ENCODE measurements at regions not wholly inside any gene's neighbourhood (a gene's known extent, or its start where the extent isn't known, plus 50 kb on each side); places are given as distances from the start of the nearest gene placed in this dataset.

- intact Hi-C loops (cut with micrococcal nuclease; ENCODE audit: unreplicated experiment): no loop called here
- DNase-seq (ENCODE audit: low read depth, low spot score) (no peak), ATAC-seq (no peak)
- Histone ChIP-seq H3K4me1 (ENCODE audit: control insufficient read depth, insufficient read depth, low read length) (no peaks in the 10 kb centered on the region), H3K27ac (ENCODE audit: low read length) (no peak overlapping the region), H3K9me3 (ENCODE audit: control insufficient read depth, insufficient read depth, low read depth, low read length) (no peaks in the 10 kb centered on the region), H3K36me3 (ENCODE audit: control insufficient read depth, insufficient read depth, low read length) (no peaks in the 10 kb centered on the region), H3K27me3 (ENCODE audit: control insufficient read depth, insufficient read depth, low read length) (no peaks in the 10 kb centered on the region), H3K4me3 (ENCODE audit: low read depth in 2 of 2, low read length in 2 of 2) (no peak overlapping the region)
- in situ Hi-C loops (cut with HindIII; ENCODE audit: low pct_unique_long_range_greater_than_20kb, low sequenced_read_pairs): no loop called here
- BruUV-seq (replicated peaks): no TSS peak
- TF ChIP-seq TCF7L2 (IDR thresholded peaks at IDR 0.05; ENCODE audit: low read depth, low read length) (no peak), POLR2AphosphoS5 (IDR thresholded peaks at IDR 0.05; ENCODE audit: low read depth, low read length) (no peak), REST (IDR thresholded peaks at IDR 0.05; ENCODE audit: insufficient read depth in 1 of 2, low read depth in 2 of 2, low read length in 1 of 2) (no peak), SIN3A (IDR thresholded peaks at IDR 0.05; ENCODE audit: borderline replicate concordance, insufficient read depth, low read depth, low read length) (no peak)
- TF ChIP-seq, protein P1, sequence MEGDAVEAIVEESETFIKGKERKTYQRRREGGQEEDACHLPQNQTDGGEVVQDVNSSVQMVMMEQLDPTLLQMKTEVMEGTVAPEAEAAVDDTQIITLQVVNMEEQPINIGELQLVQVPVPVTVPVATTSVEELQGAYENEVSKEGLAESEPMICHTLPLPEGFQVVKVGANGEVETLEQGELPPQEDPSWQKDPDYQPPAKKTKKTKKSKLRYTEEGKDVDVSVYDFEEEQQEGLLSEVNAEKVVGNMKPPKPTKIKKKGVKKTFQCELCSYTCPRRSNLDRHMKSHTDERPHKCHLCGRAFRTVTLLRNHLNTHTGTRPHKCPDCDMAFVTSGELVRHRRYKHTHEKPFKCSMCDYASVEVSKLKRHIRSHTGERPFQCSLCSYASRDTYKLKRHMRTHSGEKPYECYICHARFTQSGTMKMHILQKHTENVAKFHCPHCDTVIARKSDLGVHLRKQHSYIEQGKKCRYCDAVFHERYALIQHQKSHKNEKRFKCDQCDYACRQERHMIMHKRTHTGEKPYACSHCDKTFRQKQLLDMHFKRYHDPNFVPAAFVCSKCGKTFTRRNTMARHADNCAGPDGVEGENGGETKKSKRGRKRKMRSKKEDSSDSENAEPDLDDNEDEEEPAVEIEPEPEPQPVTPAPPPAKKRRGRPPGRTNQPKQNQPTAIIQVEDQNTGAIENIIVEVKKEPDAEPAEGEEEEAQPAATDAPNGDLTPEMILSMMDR (IDR thresholded peaks at IDR 0.05): no peak
- CTCF ChIA-PET: no interaction called here
- POLR2A ChIA-PET: no interaction called here
Measured at GRCh38 chr4:33369446-33369845, 2649.3 kb downstream of the PCDH7 start.

DNA sequence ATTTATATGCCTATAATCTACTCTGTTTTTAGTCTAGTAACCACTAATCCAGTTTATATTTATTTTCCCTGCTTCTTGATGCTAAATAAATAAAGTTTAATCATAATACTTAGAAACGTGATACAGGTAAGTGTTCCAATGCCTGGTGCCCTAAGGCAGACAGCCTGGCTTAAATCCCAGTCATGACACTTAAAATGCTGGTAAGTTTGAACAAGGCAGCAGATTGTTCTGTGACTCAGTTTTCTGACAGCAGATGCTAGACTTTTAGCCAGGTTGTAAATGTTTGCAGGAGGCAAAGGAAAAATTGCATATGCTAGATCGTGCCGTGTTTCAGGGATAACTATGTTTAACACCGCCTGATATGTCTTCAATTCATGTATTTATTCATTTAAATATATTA is 2661.6 kb downstream of the PCDH7 start:
- in situ Hi-C loops (cut with HindIII; ENCODE audit: low pct_unique_long_range_greater_than_20kb, low sequenced_read_pairs) (no loop called here), intact Hi-C loops (cut with micrococcal nuclease; ENCODE audit: unreplicated experiment) (no loop called here)
- DNase-seq (ENCODE audit: low read depth, low spot score) (no peak), ATAC-seq (no peak)
- ChIA-PET CTCF (no interaction called here), POLR2A (no interaction called here)
- TF ChIP-seq TCF7L2 (IDR thresholded peaks at IDR 0.05; ENCODE audit: low read depth, low read length) (no peak), SIN3A (IDR thresholded peaks at IDR 0.05; ENCODE audit: borderline replicate concordance, insufficient read depth, low read depth, low read length) (no peak), POLR2AphosphoS5 (IDR thresholded peaks at IDR 0.05; ENCODE audit: low read depth, low read length) (no peak), REST (IDR thresholded peaks at IDR 0.05; ENCODE audit: insufficient read depth in 1 of 2, low read depth in 2 of 2, low read length in 1 of 2) (no peak)
- TF ChIP-seq, protein P1 (IDR thresholded peaks at IDR 0.05): no peak
- no peaks in the 10 kb centered on the region for H3K4me1 ChIP-seq (ENCODE audit: control insufficient read depth, insufficient read depth, low read length)
- no peak overlapping the region for H3K4me3 ChIP-seq (ENCODE audit: low read depth in 2 of 2, low read length in 2 of 2)
- H3K9me3 ChIP-seq (ENCODE audit: control insufficient read depth, insufficient read depth, low read depth, low read length): no peaks in the 10 kb centered on the region
- H3K27ac ChIP-seq (ENCODE audit: low read length): no peak overlapping the region
- no peaks in the 10 kb centered on the region for H3K36me3 ChIP-seq (ENCODE audit: control insufficient read depth, insufficient read depth, low read length)
- no TSS peak for BruUV-seq (replicated peaks)
- H3K27me3 ChIP-seq (ENCODE audit: control insufficient read depth, insufficient read depth, low read length): no peaks in the 10 kb centered on the region

All from Panc1 (cell line).